Activated CD8-positive, alpha-beta memory T cell treated with anti-CD3 and anti-CD28 coated beads for 48 hours (primary cell): ENCODE measurements at regions not wholly inside any gene's neighbourhood (a gene's known extent, or its start where the extent isn't known, plus 50 kb on each side); places are given as distances from the start of the nearest gene placed in this dataset.
"Not testable (repeated sequence)": the region's sequence is repeated elsewhere in the genome, so short reads cannot be mapped to it uniquely, and the experiment has no call there.

Source experiments
- DNase-seq, 3 experiments: peaks; one replicate each; pipeline ENCODE4 v3.0.0-alpha.2; 2020; ENCODE audit warnings: low read depth in 2 of 3, low spot score in 2 of 3

- DNase-seq: no peak
These were observed 76.8 kb downstream of the ZFP36L2 start for GRCh38 chr2:43149482-43150107.

DNA sequence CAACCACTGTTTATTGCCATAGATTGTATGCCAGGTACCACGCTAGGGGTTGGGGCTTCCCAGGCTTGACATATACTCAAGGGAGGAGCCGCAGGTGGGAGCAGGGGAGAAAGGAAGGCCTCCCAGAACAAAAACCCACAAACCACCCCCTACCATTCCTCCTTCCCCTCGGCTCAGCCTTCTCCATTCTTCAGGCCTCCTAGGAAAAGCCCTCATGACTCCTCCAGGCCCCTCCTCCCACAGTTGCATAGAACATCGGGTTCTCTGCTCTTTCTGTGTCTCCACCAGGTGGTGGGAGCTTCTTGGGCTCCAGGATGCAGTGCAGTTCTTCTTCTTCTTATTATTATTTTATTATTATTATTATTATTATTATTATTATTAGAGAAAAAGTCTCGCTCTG is 80.3 kb downstream of the ZFP36L2 start:
- DNase-seq: no peak

DNA sequence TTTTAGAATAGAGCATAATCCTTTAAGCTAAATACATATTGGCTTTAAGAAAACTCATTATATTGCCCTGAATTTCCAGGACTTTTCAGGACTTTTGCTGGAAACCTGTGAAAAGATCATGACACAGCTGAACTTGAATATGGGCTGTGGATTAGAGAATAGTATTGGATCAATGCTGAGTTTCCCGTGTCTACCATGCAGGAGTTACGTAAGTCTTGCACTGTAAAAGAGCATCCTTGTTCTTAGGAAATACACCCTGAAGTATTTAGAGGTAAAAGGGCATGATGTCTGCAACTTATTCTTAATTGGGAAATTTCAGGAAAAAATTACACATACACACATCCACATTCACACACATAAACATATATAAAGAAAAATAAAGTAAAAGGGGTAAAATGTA is 82.1 kb downstream of the ZFP36L2 start:
- no peak for DNase-seq

GRCh38 chr2:43143756-43144155 is 82.7 kb downstream of the ZFP36L2 start:
- no peak for DNase-seq

GRCh38 chr2:43142921-43143438 is 83.4 kb downstream of the ZFP36L2 start:
- DNase-seq: no peak

DNA sequence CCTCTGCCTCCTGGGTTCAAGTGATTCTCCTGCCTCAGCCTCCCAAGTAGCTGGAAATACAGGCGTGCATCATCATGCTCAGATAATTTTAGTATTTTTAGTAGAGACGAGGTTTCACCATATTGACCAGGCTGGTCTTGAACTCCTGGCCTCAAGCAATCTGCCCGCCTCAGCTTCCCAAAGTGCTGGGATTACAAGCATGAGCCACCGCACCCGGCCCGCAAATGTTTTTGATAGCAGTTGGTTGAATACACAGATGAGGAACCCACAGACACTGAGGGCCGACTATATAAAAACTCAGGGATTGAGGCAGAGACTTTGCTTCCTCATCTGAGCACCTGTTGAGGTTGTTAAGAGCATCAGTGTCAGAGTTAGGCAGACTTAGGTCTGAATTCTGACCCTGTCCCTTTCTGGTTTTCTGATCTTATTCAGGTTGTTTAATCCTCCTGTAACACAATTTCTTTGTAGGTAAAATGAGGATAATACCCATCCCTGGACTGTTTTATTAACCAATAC is 84.7 kb downstream of the ZFP36L2 start:
- DNase-seq: not testable (repeated sequence)

- DNase-seq: no peak
These were observed 86.3 kb downstream of the ZFP36L2 start for GRCh38 chr2:43139996-43140621.

DNA sequence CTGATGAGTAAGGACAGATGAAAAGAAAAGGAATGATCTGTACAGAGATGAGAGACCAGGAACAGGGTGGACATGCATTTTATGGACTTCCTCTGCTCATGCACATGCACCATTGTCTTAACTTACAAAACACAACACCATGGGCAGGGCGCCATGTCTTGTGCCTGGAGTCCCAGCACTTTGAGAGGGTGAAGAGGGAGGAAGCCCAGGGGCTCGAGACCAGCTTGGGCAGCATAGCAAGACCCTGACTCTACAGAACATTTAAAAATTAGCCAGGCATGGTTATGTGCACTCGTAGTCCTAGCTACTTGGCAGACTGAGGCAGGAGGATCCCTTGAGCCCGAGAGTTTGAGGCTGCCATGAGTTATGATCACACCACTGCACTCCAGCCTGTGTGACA is 86.9 kb downstream of the ZFP36L2 start:
- no peak for DNase-seq

- DNase-seq: no peak
These were observed 88.0 kb downstream of the ZFP36L2 start for GRCh38 chr2:43138441-43138840.

GRCh38 chr2:43136876-43137275 is 89.5 kb downstream of the ZFP36L2 start:
- no peak for DNase-seq

GRCh38 chr2:43136011-43136799 is 90.2 kb downstream of the ZFP36L2 start:
- DNase-seq: no peak

GRCh38 chr2:43135583-43135982 is 90.8 kb downstream of the ZFP36L2 start:
- DNase-seq: no peak

GRCh38 chr2:43134571-43134889 is 91.9 kb downstream of the ZFP36L2 start:
- no peak for DNase-seq

DNA sequence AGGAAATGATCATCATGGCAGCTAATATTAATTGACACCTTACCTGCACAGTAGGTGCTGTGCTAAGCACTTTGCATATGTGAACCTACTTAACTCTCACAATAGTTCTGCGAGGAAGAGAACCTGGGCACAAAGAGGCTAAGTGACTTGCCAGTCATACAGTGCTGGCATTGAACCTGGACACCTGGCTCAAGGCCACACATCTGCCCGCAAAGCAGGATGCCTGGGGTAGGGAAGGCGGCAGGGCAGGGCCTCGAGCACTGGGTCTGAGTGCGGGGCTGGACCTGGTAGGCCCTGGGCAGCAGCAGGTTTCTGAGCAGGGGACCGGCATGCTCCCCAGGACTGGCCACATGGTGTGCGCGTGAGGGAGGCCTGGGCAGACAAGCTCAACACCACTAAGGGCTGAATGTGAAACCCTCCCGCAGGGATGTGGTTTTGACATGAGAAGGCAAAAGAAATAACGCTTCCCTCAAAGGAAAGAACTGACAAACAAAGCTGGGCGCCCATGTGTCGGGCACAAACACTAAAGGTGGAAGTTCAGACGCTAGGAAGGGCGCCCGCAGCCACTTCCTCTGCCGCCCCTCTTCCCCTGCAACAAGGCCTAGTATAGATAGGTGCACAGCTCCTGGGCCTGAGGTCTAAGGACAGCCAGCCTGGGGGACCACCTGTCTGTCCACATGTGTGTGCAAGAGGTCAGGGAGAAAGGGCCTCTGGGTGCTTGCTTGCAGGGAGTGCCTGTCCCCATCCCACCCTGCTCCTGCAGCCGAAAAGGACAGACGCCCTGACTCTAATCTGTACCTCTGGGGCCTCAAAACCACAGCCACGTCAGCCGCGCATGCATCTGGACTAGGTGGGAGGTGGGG is 92.5 kb downstream of the ZFP36L2 start:
- no peak for DNase-seq

DNA sequence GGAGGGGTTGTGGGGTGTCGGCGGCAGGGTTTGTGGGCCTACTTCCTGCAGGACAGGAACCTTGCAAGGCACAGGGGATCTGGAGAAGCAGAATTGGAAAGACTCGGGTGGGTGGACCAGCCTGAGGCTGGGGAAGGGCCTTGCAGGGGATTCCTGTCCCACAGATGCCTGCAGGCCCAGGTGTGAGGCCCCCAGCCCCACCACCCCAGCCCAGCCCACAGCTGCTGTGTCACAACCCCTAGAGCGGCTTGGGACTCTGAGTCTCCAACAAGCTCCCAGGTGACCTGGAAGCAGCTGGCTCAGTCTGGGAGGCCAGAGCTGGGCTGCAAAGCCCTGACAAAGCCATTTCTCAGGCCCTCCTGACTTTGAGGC is 93.1 kb downstream of the ZFP36L2 start:
- DNase-seq: no peak

DNA sequence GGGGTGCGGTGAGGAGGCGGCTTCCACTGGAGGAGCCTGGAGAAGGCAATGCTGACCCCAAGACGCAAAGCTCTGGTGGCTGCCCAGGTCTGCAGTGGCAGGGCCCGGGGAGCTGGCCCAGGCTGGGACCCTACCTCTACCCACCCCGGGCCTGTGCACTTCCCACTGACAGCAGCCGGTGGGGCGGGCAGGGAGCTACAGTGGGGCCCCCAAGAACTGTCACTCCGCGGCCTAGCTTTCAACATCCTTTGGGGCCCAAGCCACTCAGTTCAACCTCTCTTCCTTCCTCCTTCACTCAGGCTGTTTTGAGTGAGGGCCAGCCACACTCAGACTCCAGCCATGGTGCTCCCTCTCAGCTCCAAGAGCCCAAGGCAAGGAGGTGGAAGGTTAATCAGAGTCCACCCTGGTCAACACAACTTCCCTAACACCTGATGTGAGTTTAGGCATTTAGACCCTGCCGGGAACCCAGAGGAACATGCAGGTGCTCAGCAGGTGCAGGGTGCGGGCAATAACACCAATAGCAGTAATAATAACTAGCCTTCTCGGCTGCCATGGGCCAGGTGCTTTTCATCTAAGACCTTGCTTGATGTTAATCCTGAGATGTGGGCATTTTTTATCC is 93.6 kb downstream of the ZFP36L2 start:
- no peak for DNase-seq

DNA sequence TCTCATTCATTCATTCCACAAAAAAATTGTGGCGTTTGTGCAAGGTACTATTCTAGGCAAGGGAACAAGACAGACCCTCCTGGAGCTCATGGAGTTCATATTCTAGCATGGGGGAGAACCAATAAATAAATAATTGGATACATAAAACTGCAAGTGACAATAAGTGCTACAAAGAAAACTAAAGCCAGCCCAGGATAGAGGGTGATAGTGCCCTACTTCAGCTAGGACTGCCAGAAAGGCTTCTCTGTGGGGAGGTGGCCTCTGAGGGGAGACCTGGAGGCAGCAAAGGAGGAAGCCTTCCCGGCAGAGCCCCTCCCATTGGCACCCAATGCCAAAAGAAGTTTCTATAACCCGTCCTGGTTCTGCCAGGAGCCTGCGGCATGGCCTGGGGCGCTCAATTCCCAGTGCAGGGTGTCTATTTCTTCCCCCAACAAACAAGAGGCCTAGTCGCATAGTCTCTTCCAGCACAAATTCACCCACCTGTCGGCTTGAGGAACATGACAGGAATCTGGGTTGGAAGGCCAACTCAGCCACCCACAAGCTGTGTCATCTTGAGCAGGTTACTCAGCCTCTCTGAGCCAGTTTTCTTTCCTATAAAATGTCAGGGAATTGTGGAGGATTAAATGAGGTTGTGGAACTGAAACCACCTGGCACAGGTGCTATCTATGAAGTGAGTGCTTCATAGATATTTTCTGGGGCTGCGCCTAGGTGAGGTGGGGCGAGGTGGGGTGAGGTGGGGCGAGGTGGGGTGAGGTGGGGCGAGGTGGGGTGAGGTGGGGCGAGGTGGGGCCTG is 94.3 kb downstream of the ZFP36L2 start:
- DNase-seq: no peak

DNA sequence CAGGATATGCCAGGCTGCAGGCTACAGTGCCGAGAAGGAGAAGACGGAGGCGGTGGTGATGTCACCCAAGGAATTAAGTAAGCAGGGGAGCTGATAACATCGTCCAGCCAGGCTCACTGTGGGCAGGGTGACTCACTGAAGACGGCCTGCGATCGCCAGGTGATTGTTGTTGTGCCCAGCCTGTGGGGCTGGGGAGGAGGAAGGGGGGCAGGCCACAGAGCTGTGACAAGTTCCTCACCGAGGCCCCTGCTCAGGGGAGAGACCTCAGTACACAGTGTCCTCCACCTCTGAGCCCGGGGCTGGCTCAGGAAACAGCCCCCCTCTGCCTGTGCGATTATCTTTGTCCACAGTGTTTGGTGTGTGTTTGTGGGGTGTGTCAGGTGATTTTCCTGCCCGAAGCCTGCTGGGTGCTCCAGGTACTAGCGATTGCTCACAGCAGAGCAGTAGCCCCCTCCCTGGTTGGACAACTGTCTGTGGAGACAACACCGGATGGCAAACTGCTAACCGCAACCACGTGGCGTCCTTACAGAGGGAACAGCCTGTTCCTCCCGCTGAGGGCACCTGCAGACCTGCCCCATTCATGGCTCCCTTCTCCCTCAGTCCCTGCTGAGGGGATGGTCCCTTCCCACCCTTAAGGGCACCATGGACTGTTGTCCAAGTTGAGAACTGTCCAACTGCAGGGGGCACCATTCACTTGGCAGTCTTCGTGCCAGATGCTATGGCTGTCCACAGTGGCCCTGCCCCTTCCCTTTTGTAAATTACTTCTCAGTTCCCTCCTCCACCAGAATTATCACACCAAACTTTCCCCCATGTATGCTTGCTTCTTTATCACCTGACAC is 95.1 kb downstream of the ZFP36L2 start:
- DNase-seq: peak in 1 of 3 experiments; percentile 56

DNA sequence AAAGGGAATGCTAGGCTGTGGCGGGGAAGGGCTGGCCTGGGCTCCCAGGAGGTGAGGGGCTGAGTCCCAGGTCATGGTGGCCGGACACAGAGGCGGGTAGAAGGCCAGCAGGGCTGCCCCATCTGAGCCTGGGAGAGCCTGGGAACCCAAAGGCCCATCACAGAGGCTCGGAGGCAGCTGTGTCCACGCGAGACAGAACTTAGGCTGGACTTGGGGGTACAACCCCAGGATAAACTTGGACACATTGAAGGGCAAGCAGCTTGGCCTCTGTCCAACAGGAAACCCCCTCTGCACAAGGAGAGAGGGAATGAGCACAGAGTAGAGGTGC is 95.9 kb downstream of the ZFP36L2 start:
- no peak for DNase-seq
